Tibial artery (tissue), 4 donors: ENCODE measurements at regions not wholly inside any gene's neighbourhood (a gene's known extent, or its start where the extent isn't known, plus 50 kb on each side); places are given as distances from the start of the nearest gene placed in this dataset.

Experiments
- DNase-seq, 2 donors: peaks; one replicate each; pipeline ENCODE4 v3.0.0-alpha.2; 2019
- H3K27ac ChIP-seq, 2 donors: fragments of 200-600 bp; sonication (generic) in 1 of 2; 1 replicate in 1 of 2; 2 replicates in 1 of 2; pipeline ENCODE4 v1.5.1; 2018 to 2019; ENCODE audit warnings: mild to moderate bottlenecking in 1 of 2
- H3K27me3 ChIP-seq, 2 donors: fragments of 200-600 bp; sonication (generic) in 1 of 2; one replicate each; pipeline versions ENCODE4 v1.5.1 to v1.6.0; 2016 to 2019
- H3K36me3 ChIP-seq, 3 donors: fragments of 200-600 bp; sonication (generic) in 2 of 3; one replicate each; pipeline ENCODE4 v1.5.1; 2016 to 2019; ENCODE audit warnings: mild to moderate bottlenecking in 2 of 3
- H3K4me1 ChIP-seq, 4 donors: fragments of 200-600 bp; sonication (generic) in 2 of 4; 1 replicate in 3 of 4; 2 replicates in 1 of 4; pipeline ENCODE4 v1.5.1; 2016 to 2019
- H3K4me3 ChIP-seq, 2 donors: fragments of 200-600 bp; sonication (generic) in 1 of 2; 1 replicate in 1 of 2; 2 replicates in 1 of 2; pipeline ENCODE4 v1.5.1; 2018 to 2019; ENCODE audit warnings: mild to moderate bottlenecking in 2 of 2
- H3K9me3 ChIP-seq, 3 donors: fragments of 200-600 bp; sonication (generic) in 1 of 3; one replicate each; pipeline ENCODE4 v1.5.1; 2016 to 2019
- CTCF ChIP-seq, 2 experiments: fragments of 200-600 bp in 1 of 2; fragments of 450-650 bp in 1 of 2; IDR thresholded peaks; one replicate each; pipeline ENCODE4 v1.5.1; 2017 to 2019; ENCODE audit warnings: antibody characterized with exemption in 2 of 2, mild to moderate bottlenecking in 1 of 2, moderate library complexity in 1 of 2
- intact Hi-C: fragments of 100-400 bp; cut with DNase I; formaldehyde crosslinking; loops from one replicate; pipeline ENCODE4 v1.15.0; 2023; ENCODE audit warnings: low total_unique reads

GRCh38 chr9:82621447-82621846 is 441.5 kb downstream of the RASEF start:
- no peak for DNase-seq
- no peaks in the 10 kb centered on the region for H3K9me3 ChIP-seq
- intact Hi-C loops = no loop called here
- H3K4me1 ChIP-seq = no peaks in the 10 kb centered on the region
- H3K27ac ChIP-seq = no peak overlapping the region
- no peaks in the 10 kb centered on the region for H3K36me3 ChIP-seq
- no peak for TF ChIP-seq CTCF (IDR thresholded peaks at IDR 0.05)
- no peaks in the 10 kb centered on the region for H3K27me3 ChIP-seq
- H3K4me3 ChIP-seq = no peak overlapping the region

GRCh38 chr9:82637368-82637767 is 425.6 kb downstream of the RASEF start:
- H3K4me1 ChIP-seq = no peaks in the 10 kb centered on the region
- no peak overlapping the region for H3K4me3 ChIP-seq
- TF ChIP-seq CTCF (IDR thresholded peaks at IDR 0.05) = no peak
- intact Hi-C loops = no loop called here
- no peak overlapping the region for H3K27ac ChIP-seq
- DNase-seq = no peak
- H3K9me3 ChIP-seq = peaks cover 0 to 13% (median 5%) of the 10 kb centered on the region in 3 donors
- H3K36me3 ChIP-seq = no peaks in the 10 kb centered on the region
- no peaks in the 10 kb centered on the region for H3K27me3 ChIP-seq

GRCh38 chr9:82645600-82645999 is 417.3 kb downstream of the RASEF start:
- no peak overlapping the region for H3K4me3 ChIP-seq
- no peaks in the 10 kb centered on the region for H3K36me3 ChIP-seq
- DNase-seq = no peak
- H3K27ac ChIP-seq = no peak overlapping the region
- no peaks in the 10 kb centered on the region for H3K27me3 ChIP-seq
- TF ChIP-seq CTCF (IDR thresholded peaks at IDR 0.05) = no peak
- peaks cover 0 to 13% (median 2%) of the 10 kb centered on the region in 3 donors for H3K9me3 ChIP-seq
- intact Hi-C loops = no loop called here
- no peaks in the 10 kb centered on the region for H3K4me1 ChIP-seq

GRCh38 chr9:82650368-82650767 is 412.6 kb downstream of the RASEF start:
- H3K27me3 ChIP-seq = no peaks in the 10 kb centered on the region
- H3K27ac ChIP-seq = no peak overlapping the region
- intact Hi-C loops = no loop called here
- H3K4me3 ChIP-seq = no peak overlapping the region
- peaks cover 0 to 17% (median 6%) of the 10 kb centered on the region in 3 donors for H3K9me3 ChIP-seq
- no peak for TF ChIP-seq CTCF (IDR thresholded peaks at IDR 0.05)
- DNase-seq = no peak
- no peaks in the 10 kb centered on the region for H3K4me1 ChIP-seq
- H3K36me3 ChIP-seq = no peaks in the 10 kb centered on the region

- no peak overlapping the region for H3K4me3 ChIP-seq
- TF ChIP-seq CTCF (IDR thresholded peaks at IDR 0.05) = no peak
- H3K36me3 ChIP-seq = no peaks in the 10 kb centered on the region
- H3K27me3 ChIP-seq = no peaks in the 10 kb centered on the region
- peaks cover 0 to 17% (median 6%) of the 10 kb centered on the region in 3 donors for H3K9me3 ChIP-seq
- intact Hi-C loops = no loop called here
- DNase-seq = no peak
- no peaks in the 10 kb centered on the region for H3K4me1 ChIP-seq
- no peak overlapping the region for H3K27ac ChIP-seq
Observed at GRCh38 chr9:82651474-82651873, 411.5 kb downstream of the RASEF start.

GRCh38 chr9:82665324-82665723 is 397.6 kb downstream of the RASEF start:
- Histone ChIP-seq H3K9me3 (no peaks in the 10 kb centered on the region), H3K27me3 (no peaks in the 10 kb centered on the region), H3K4me1 (no peaks in the 10 kb centered on the region), H3K36me3 (no peaks in the 10 kb centered on the region), H3K4me3 (no peak overlapping the region), H3K27ac (no peak overlapping the region)
- no peak for TF ChIP-seq CTCF (IDR thresholded peaks at IDR 0.05)
- no peak for DNase-seq
- intact Hi-C loops = no loop called here
